Fibroblast of lung (primary cell): ENCODE measurements at regions not wholly inside any gene's neighbourhood (a gene's known extent, or its start where the extent isn't known, plus 50 kb on each side); places are given as distances from the start of the nearest gene placed in this dataset.

ENCODE experiments used
- DNase-seq, 2 donors: peaks; one replicate each; pipeline versions ENCODE4 v3.0.0 to v3.0.0-alpha.2; 2010; ENCODE audit warnings: low read depth in 2 of 2
- H2AFZ ChIP-seq: 2 replicates; pipeline ENCODE4 v1.5.1; 2012; ENCODE audit warnings: low read length, control low read depth, inconsistent platforms
- H3K27ac ChIP-seq: 2 replicates; pipeline ENCODE4 v1.5.1; 2011; ENCODE audit warnings: low read length, control low read depth; ENCODE audit not compliant: insufficient read depth
- H3K27me3 ChIP-seq: 2 replicates; pipeline ENCODE4 v1.5.1; 2011; ENCODE audit warnings: mild to moderate bottlenecking, low read length; ENCODE audit not compliant: control insufficient read depth, insufficient read depth
- H3K36me3 ChIP-seq: 2 replicates; pipeline ENCODE4 v1.5.1; 2011; ENCODE audit warnings: low read length; ENCODE audit not compliant: control insufficient read depth, insufficient read depth
- H3K4me1 ChIP-seq: 2 replicates; pipeline ENCODE4 v1.5.1; 2011; ENCODE audit warnings: low read length; ENCODE audit not compliant: control insufficient read depth, insufficient read depth; ENCODE audit errors: extremely low read depth
- H3K4me2 ChIP-seq: 2 replicates; pipeline ENCODE4 v1.5.1; 2011; ENCODE audit warnings: low read length, control low read depth; ENCODE audit not compliant: insufficient read depth; ENCODE audit errors: extremely low read depth
- H3K4me3 ChIP-seq, 4 experiments: fragments of 200-600 bp in 1 of 4; sonication (generic) in 1 of 4; replicated peaks in 1 of 4; 2 replicates each; pipeline ENCODE4 v1.5.1; 2011 to 2016; ENCODE audit warnings: low read length in 4 of 4, low read depth in 3 of 4, mild to moderate bottlenecking in 3 of 4, control low read depth in 2 of 4, inconsistent platforms in 1 of 4, mixed read lengths in 1 of 4; ENCODE audit not compliant: insufficient read depth in 1 of 4; ENCODE audit errors: control extremely low read depth in 1 of 4
- H3K79me2 ChIP-seq: 2 replicates; pipeline ENCODE4 v1.5.1; 2012; ENCODE audit warnings: mild to moderate bottlenecking, low read length, inconsistent platforms; ENCODE audit not compliant: control insufficient read depth, insufficient read depth
- H3K9ac ChIP-seq: 2 replicates; pipeline ENCODE4 v1.5.1; 2011; ENCODE audit warnings: mild to moderate bottlenecking, low read length, control low read depth; ENCODE audit not compliant: insufficient read depth
- H3K9me3 ChIP-seq: 2 replicates; pipeline ENCODE4 v1.5.1; 2012; ENCODE audit warnings: low read depth, low read length; ENCODE audit not compliant: control insufficient read depth, insufficient read depth
- H4K20me1 ChIP-seq: 2 replicates; pipeline ENCODE4 v1.5.1; 2011; ENCODE audit warnings: low read length; ENCODE audit not compliant: control insufficient read depth, insufficient read depth; ENCODE audit errors: extremely low read depth
- EZH2 ChIP-seq: IDR thresholded peaks from 2 replicates; pipeline ENCODE4 v1.5.1; 2012; ENCODE audit warnings: low read length, control low read depth, mild to moderate bottlenecking; ENCODE audit errors: missing control alignments
- TF ChIP-seq, protein P1 (sequence below), 2 donors: IDR thresholded peaks in 1 of 2; conservative IDR thresholded peaks in 1 of 2; 1 replicate in 1 of 2; 2 replicates in 1 of 2; pipeline ENCODE4 v1.5.1; 2011 to 2012; ENCODE audit warnings: low read length in 2 of 2, control low read depth in 1 of 2, inconsistent platforms in 1 of 2, low read depth in 1 of 2, mild to moderate bottlenecking in 1 of 2

DNA sequence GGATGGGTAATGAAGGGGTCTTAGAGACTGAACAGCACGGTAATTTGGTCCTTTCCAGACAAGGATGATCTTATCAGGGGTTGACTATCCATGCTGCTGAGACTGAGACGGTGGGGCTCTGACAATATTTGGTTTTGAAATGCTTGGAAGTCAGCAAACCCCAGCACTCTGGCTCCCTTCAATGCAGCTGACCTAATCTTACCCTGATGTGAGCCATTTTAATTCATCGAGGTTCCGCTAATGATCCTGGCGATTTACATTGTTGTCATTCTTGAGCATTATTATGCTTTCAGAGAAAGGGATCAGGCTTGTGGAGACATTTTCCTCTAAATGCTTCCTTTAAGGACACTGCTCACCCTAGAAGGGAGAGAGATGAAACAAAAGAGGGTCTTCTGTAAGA is 114.6 kb upstream of the BMPER start:
- TF ChIP-seq, protein P1, sequence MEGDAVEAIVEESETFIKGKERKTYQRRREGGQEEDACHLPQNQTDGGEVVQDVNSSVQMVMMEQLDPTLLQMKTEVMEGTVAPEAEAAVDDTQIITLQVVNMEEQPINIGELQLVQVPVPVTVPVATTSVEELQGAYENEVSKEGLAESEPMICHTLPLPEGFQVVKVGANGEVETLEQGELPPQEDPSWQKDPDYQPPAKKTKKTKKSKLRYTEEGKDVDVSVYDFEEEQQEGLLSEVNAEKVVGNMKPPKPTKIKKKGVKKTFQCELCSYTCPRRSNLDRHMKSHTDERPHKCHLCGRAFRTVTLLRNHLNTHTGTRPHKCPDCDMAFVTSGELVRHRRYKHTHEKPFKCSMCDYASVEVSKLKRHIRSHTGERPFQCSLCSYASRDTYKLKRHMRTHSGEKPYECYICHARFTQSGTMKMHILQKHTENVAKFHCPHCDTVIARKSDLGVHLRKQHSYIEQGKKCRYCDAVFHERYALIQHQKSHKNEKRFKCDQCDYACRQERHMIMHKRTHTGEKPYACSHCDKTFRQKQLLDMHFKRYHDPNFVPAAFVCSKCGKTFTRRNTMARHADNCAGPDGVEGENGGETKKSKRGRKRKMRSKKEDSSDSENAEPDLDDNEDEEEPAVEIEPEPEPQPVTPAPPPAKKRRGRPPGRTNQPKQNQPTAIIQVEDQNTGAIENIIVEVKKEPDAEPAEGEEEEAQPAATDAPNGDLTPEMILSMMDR (conservative IDR thresholded peaks at IDR 0.05 in 1 of 2, IDR thresholded peaks at IDR 0.05 in 1 of 2; ENCODE audit: low read depth in 1 of 2, low read length in 2 of 2), result no peak
- no peak for TF ChIP-seq EZH2
- H3K9ac ChIP-seq, result no peak overlapping the region
- no peak overlapping the region for H3K4me3 ChIP-seq
- peaks cover 2% of the 10 kb centered on the region for H3K27me3 ChIP-seq
- H2AFZ ChIP-seq, result no peak overlapping the region
- H3K36me3 ChIP-seq, result no peaks in the 10 kb centered on the region
- H3K79me2 ChIP-seq, result no peaks in the 10 kb centered on the region
- no peak overlapping the region for H3K27ac ChIP-seq
- H3K4me2 ChIP-seq, result no peak overlapping the region
- no peaks in the 10 kb centered on the region for H3K4me1 ChIP-seq
- no peaks in the 10 kb centered on the region for H4K20me1 ChIP-seq
- no peak for DNase-seq
- no peaks in the 10 kb centered on the region for H3K9me3 ChIP-seq

DNA sequence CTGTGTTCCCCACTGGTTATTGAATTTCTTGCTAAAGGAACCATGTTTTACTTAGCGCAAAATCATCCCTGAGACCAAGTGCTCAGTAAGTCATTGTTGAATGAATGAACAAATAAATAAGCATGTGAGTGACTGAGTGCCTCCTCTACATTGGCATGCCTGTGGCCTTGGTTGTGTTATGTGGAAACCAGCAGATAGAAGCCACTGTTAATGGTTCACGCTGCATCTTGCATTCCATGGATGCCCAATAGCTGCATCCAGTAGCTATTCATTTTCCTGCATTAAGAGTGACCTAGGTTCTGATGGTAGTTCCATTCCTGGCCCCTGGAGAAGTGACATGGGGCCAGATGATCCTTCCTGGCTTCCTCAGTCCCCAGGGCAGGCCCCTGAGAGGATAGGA is 113.3 kb upstream of the BMPER start:
- Histone ChIP-seq H3K4me3 (no peak overlapping the region), H3K27me3 (no peaks in the 10 kb centered on the region), H3K4me1 (no peaks in the 10 kb centered on the region), H3K36me3 (no peaks in the 10 kb centered on the region), H3K9me3 (no peaks in the 10 kb centered on the region), H4K20me1 (no peaks in the 10 kb centered on the region), H3K27ac (no peak overlapping the region), H2AFZ (no peak overlapping the region), H3K4me2 (no peak overlapping the region), H3K79me2 (no peaks in the 10 kb centered on the region), H3K9ac (no peak overlapping the region)
- TF ChIP-seq, protein P1 (conservative IDR thresholded peaks at IDR 0.05 in 1 of 2, IDR thresholded peaks at IDR 0.05 in 1 of 2; ENCODE audit: low read depth in 1 of 2, low read length in 2 of 2), result no peak
- TF ChIP-seq EZH2, result no peak
- no peak for DNase-seq

DNA sequence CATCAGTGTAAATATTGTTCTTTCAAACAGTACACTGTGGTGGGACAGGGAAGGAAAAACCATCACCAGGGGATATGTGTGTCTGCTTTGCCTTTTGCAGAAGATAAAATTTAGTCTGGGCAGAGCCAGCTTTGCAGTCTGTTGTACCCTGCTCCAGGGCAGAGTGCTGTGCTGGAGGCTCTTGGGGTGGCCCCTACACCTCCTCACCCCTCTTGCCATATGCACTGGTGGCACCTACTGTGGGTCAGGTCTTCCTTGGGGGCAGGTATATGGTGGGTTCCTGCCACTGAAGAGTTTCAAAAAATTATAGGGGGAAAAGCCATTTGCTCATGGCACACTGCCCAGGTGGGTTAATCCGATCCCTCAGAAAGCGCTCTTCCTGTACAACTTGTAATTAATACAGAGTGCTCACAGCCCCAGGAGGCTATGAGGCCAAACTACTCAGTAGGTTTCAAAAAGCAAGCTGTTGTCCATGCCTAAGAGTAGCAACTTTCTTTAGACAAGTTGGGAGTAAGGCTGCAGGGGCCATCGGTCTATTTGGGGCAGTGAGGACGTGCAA is 112.7 kb upstream of the BMPER start:
- Histone ChIP-seq H3K27ac (no peak overlapping the region), H3K4me2 (no peak overlapping the region), H2AFZ (no peak overlapping the region), H3K4me3 (no peak overlapping the region), H3K9me3 (no peaks in the 10 kb centered on the region), H3K9ac (no peak overlapping the region), H4K20me1 (no peaks in the 10 kb centered on the region), H3K4me1 (no peaks in the 10 kb centered on the region), H3K79me2 (no peaks in the 10 kb centered on the region), H3K36me3 (no peaks in the 10 kb centered on the region), H3K27me3 (no peaks in the 10 kb centered on the region)
- DNase-seq, result no peak
- TF ChIP-seq, protein P1 (conservative IDR thresholded peaks at IDR 0.05 in 1 of 2, IDR thresholded peaks at IDR 0.05 in 1 of 2; ENCODE audit: low read depth in 1 of 2, low read length in 2 of 2), result no peak
- TF ChIP-seq EZH2, result no peak
